MCF 10A (cell line): ENCODE measurements at regions not wholly inside any gene's neighbourhood (a gene's known extent, or its start where the extent isn't known, plus 50 kb on each side); places are given as distances from the start of the nearest gene placed in this dataset.
A peak's percentile ranks its signal among the peaks of the same experiment; 100 is the strongest.

Experiments used
- BruUV-seq: library from RNA; stranded (reverse); fragments of 400-500 nt; replicated peaks from 2 replicates; lab custom pipeline; 2021; lab: Mats Ljungman, UMichigan
- CTCF ChIA-PET: fragments of 300-600 bp; sonication (Branson Sonifier 250); formaldehyde crosslinking; extraction: SDS; loops from one replicate; lab custom pipeline; 2021; ENCODE audit warnings: antibody characterized with exemption, inconsistent platforms; lab: Yijun Ruan, JAX
- POLR2A ChIA-PET: fragments of 300-600, 350-650 bp; sonication (Branson Sonifier 250); formaldehyde crosslinking; extraction: SDS; loops from one replicate; lab custom pipeline; 2020; ENCODE audit warnings: antibody characterized with exemption, inconsistent platforms; lab: Yijun Ruan, JAX
- DNase-seq: peaks from one replicate; pipeline ENCODE4 v3.0.0-alpha.2; 2018; ENCODE audit not compliant: unreplicated experiment
- H3K27ac Mint-ChIP-seq: one replicate; pipeline ENCODE4 v1.8.0; 2022; ENCODE audit warnings: mild to moderate bottlenecking, low read depth, mixed read lengths; ENCODE audit not compliant: unreplicated experiment
- H3K27me3 Mint-ChIP-seq: one replicate; pipeline ENCODE4 v1.8.0; 2022; ENCODE audit warnings: mixed read lengths; ENCODE audit not compliant: insufficient read depth, unreplicated experiment
- H3K36me3 Mint-ChIP-seq: one replicate; pipeline ENCODE4 v1.8.0; 2022; ENCODE audit warnings: mild to moderate bottlenecking, moderate library complexity, mixed read lengths; ENCODE audit not compliant: insufficient read depth, unreplicated experiment
- H3K4me1 Mint-ChIP-seq: one replicate; pipeline ENCODE4 v1.8.0; 2022; ENCODE audit warnings: mixed read lengths; ENCODE audit not compliant: insufficient read depth, unreplicated experiment
- H3K4me3 Mint-ChIP-seq: one replicate; pipeline ENCODE4 v1.8.0; 2022; ENCODE audit warnings: mild to moderate bottlenecking, moderate library complexity, mixed read lengths; ENCODE audit not compliant: unreplicated experiment
- H3K9me3 Mint-ChIP-seq: one replicate; pipeline ENCODE4 v1.8.0; 2022; ENCODE audit warnings: mixed read lengths; ENCODE audit not compliant: unreplicated experiment
- intact Hi-C: fragments of 100-400 bp; cut with micrococcal nuclease; formaldehyde crosslinking; loops from 2 replicates; pipeline ENCODE4 v1.14.1; 2022
- TF ChIP-seq, protein P1 (sequence below): fragments of 200-600 bp; IDR thresholded peaks from one replicate; pipeline ENCODE4 v1.8.0; 2022; ENCODE audit warnings: antibody characterized with exemption, mild to moderate bottlenecking; ENCODE audit not compliant: unreplicated experiment

DNA sequence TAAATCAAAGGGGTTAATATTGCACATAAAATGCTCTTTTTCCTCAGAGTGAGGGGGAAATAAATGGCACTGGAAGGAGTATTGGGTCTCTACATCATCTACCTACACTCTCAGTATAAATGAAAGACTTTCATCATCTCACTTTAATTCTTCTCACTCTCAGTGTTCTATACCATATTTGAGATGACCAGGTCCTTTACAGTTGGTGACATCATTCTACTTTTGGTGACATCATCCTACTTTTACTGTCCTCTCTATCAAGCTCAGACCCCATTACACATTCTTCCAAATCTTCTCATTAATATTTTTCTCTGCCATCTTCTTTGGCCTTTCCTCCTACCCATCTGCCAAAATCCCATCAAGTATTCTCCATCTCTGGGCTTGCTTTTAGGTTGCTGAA is 74.6 kb upstream of the TMEM106B start:
- Mint-ChIP-seq H3K4me1 (peaks cover 5% of the 10 kb centered on the region), H3K4me3 (no peak overlapping the region), H3K36me3 (no peaks in the 10 kb centered on the region), H3K9me3 (no peaks in the 10 kb centered on the region), H3K27me3 (peaks cover 22% of the 10 kb centered on the region), H3K27ac (no peak overlapping the region)
- BruUV-seq: no TSS peak
- TF ChIP-seq, protein P1, sequence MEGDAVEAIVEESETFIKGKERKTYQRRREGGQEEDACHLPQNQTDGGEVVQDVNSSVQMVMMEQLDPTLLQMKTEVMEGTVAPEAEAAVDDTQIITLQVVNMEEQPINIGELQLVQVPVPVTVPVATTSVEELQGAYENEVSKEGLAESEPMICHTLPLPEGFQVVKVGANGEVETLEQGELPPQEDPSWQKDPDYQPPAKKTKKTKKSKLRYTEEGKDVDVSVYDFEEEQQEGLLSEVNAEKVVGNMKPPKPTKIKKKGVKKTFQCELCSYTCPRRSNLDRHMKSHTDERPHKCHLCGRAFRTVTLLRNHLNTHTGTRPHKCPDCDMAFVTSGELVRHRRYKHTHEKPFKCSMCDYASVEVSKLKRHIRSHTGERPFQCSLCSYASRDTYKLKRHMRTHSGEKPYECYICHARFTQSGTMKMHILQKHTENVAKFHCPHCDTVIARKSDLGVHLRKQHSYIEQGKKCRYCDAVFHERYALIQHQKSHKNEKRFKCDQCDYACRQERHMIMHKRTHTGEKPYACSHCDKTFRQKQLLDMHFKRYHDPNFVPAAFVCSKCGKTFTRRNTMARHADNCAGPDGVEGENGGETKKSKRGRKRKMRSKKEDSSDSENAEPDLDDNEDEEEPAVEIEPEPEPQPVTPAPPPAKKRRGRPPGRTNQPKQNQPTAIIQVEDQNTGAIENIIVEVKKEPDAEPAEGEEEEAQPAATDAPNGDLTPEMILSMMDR: no peak
- DNase-seq: no peak
- POLR2A ChIA-PET: interaction anchor here (0.6 kb wide), 1 partner anchor 83 kb away, joined by 3 read pairs; no protein-coding TSS in a partner anchor
- CTCF ChIA-PET: no interaction called here
- intact Hi-C loops: no loop called here

DNA sequence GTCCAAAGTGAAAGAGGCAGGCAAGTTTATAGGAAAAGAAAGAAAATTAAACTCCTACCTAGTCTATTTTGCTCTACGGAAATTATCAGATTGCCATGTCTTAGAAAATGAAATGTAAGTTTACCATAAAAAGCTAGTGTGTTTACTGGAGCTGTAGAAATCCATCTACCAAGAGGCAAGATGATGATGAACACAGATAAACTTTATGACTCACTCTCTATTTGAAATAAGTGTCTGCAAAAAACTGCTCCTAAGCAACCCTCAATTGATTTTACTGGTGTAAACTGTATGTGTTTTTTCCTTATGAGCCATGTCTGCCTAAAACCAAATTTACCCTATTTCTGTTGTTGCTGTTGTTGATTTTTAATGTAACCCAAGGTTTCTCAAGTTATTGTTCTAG is 73.8 kb upstream of the TMEM106B start:
- ChIA-PET CTCF (interaction anchor here (0.7 kb wide), 1 partner anchor 252 kb away, joined by 4 read pairs; no protein-coding TSS in a partner anchor), POLR2A (interaction anchor here (0.6 kb wide), 1 partner anchor 84 kb away, joined by 3 read pairs; no protein-coding TSS in a partner anchor)
- H3K4me3 Mint-ChIP-seq: no peak overlapping the region
- H3K4me1 Mint-ChIP-seq: peaks cover 5% of the 10 kb centered on the region
- H3K27me3 Mint-ChIP-seq: peaks cover 29% of the 10 kb centered on the region
- DNase-seq: no peak
- H3K27ac Mint-ChIP-seq: no peak overlapping the region
- H3K36me3 Mint-ChIP-seq: no peaks in the 10 kb centered on the region
- H3K9me3 Mint-ChIP-seq: no peaks in the 10 kb centered on the region
- TF ChIP-seq, protein P1: no peak
- intact Hi-C loops: no loop called here
- BruUV-seq: no TSS peak

GRCh38 chr7:12138421-12138820 is 72.7 kb upstream of the TMEM106B start:
- TF ChIP-seq, protein P1: no peak
- Mint-ChIP-seq H3K4me1 (peaks cover 5% of the 10 kb centered on the region), H3K36me3 (no peaks in the 10 kb centered on the region), H3K9me3 (no peaks in the 10 kb centered on the region), H3K4me3 (no peak overlapping the region), H3K27me3 (peaks cover 31% of the 10 kb centered on the region), H3K27ac (no peak overlapping the region)
- intact Hi-C loops: no loop called here
- BruUV-seq: no TSS peak
- ChIA-PET CTCF (interaction anchor here (0.7 to 1.2 kb wide), 2 partner anchors 22 to 65 kb away, joined by 3 read pairs; no protein-coding TSS in a partner anchor), POLR2A (no interaction called here)
- no peak for DNase-seq

GRCh38 chr7:12139416-12139815 is 71.7 kb upstream of the TMEM106B start:
- TF ChIP-seq, protein P1: no peak
- POLR2A ChIA-PET: interaction anchor here (0.9 kb wide), 1 partner anchor 72 kb away, joined by 4 read pairs; the partner anchor contains the start of gene TMEM106B
- Mint-ChIP-seq H3K27me3 (peaks cover 31% of the 10 kb centered on the region), H3K4me1 (peaks cover 5% of the 10 kb centered on the region), H3K4me3 (no peak overlapping the region), H3K36me3 (no peaks in the 10 kb centered on the region), H3K9me3 (no peaks in the 10 kb centered on the region), H3K27ac (no peak overlapping the region)
- intact Hi-C loops: no loop called here
- peak; percentile 63 for DNase-seq
- no TSS peak for BruUV-seq
- CTCF ChIA-PET: interaction anchor here (1.2 kb wide), 1 partner anchor 21 kb away, joined by 3 read pairs; no protein-coding TSS in a partner anchor
